GM23338 (cell line): ENCODE measurements at regions not wholly inside any gene's neighbourhood (a gene's known extent, or its start where the extent isn't known, plus 50 kb on each side); places are given as distances from the start of the nearest gene placed in this dataset.

Experiments used
- CTCF ChIP-seq, 2 experiments: fragments of 200-600 bp in 1 of 2; sonication (generic) in 1 of 2; conservative IDR thresholded peaks; 2 replicates each; pipeline versions ENCODE4 v1.5.1 to v1.6.1; 2016 to 2017; ENCODE audit warnings: antibody characterized with exemption in 2 of 2, low read depth in 2 of 2, mild to moderate bottlenecking in 2 of 2, moderate library complexity in 1 of 2
- EZH2 ChIP-seq: fragments of 200-600 bp; sonication (generic); IDR thresholded peaks from one replicate; pipeline ENCODE4 v1.8.0; 2017; ENCODE audit warnings: antibody characterized with exemption, mild to moderate bottlenecking, low read depth; ENCODE audit not compliant: unreplicated experiment
- POLR2AphosphoS5 ChIP-seq: IDR thresholded peaks from 2 replicates; pipeline ENCODE4 v1.6.1; 2016; ENCODE audit warnings: antibody characterized with exemption, low read depth
- ZNF114 ChIP-seq: fragments of 250-450 bp; sonication (Bioruptor Pico); IDR thresholded peaks from 2 replicates; pipeline ENCODE4 v1.5.0; 2020; ENCODE audit warnings: mild to moderate bottlenecking, moderate library complexity
- TF ChIP-seq, protein P1 (sequence below): IDR thresholded peaks from one replicate; pipeline ENCODE4 v1.6.1; 2018; ENCODE audit warnings: antibody characterized with exemption; ENCODE audit not compliant: unreplicated experiment

DNA sequence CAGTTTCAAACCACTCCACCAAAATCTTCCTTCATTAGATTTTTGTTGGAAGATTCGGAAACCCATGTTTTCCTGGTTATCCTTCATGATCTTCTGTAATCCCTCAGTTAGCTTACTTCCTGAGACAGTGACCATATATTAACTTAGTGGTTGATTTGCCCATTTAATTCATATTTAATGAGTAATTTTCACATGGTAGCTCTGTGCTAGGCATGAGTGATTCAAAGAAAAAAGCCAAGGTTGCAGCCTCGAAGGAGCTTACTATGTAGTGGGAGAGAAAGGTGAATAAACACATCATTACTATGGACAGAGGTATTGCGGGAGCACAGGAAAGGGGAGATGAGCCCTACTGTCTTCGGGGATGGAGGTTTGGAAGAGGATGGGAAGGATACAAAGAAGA is 158.5 kb downstream of the TLE1 start:
- TF ChIP-seq POLR2AphosphoS5 (no peak), CTCF (conservative IDR thresholded peaks at IDR 0.05; ENCODE audit: low read depth in 2 of 2) (no peak), EZH2 (no peak), ZNF114 (CRISPR knock-in tag) (no peak)
- TF ChIP-seq, protein P1, sequence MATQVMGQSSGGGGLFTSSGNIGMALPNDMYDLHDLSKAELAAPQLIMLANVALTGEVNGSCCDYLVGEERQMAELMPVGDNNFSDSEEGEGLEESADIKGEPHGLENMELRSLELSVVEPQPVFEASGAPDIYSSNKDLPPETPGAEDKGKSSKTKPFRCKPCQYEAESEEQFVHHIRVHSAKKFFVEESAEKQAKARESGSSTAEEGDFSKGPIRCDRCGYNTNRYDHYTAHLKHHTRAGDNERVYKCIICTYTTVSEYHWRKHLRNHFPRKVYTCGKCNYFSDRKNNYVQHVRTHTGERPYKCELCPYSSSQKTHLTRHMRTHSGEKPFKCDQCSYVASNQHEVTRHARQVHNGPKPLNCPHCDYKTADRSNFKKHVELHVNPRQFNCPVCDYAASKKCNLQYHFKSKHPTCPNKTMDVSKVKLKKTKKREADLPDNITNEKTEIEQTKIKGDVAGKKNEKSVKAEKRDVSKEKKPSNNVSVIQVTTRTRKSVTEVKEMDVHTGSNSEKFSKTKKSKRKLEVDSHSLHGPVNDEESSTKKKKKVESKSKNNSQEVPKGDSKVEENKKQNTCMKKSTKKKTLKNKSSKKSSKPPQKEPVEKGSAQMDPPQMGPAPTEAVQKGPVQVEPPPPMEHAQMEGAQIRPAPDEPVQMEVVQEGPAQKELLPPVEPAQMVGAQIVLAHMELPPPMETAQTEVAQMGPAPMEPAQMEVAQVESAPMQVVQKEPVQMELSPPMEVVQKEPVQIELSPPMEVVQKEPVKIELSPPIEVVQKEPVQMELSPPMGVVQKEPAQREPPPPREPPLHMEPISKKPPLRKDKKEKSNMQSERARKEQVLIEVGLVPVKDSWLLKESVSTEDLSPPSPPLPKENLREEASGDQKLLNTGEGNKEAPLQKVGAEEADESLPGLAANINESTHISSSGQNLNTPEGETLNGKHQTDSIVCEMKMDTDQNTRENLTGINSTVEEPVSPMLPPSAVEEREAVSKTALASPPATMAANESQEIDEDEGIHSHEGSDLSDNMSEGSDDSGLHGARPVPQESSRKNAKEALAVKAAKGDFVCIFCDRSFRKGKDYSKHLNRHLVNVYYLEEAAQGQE = no peak
